HCT116 (cell line): ENCODE measurements at regions not wholly inside any gene's neighbourhood (a gene's known extent, or its start where the extent isn't known, plus 50 kb on each side); places are given as distances from the start of the nearest gene placed in this dataset.

Experiments used
- CTCF ChIP-seq, 3 experiments: fragments of 200-600 bp in 1 of 3; sonication (generic) in 1 of 3; IDR thresholded peaks in 2 of 3; conservative IDR thresholded peaks in 1 of 3; 2 replicates each; pipeline ENCODE4 v1.5.1; 2012 to 2017; ENCODE audit warnings: low read depth in 2 of 3, low read length in 2 of 3, antibody characterized with exemption in 1 of 3, borderline replicate concordance in 1 of 3, control low read depth in 1 of 3, mild to moderate bottlenecking in 1 of 3, mixed read lengths in 1 of 3, mixed run types in 1 of 3, moderate library complexity in 1 of 3; ENCODE audit not compliant: insufficient read depth in 1 of 3
- JUND ChIP-seq: IDR thresholded peaks from 2 replicates; pipeline ENCODE4 v1.6.1; 2012
- MAX ChIP-seq: IDR thresholded peaks from 2 replicates; pipeline ENCODE4 v1.6.1; 2012
- YY1 ChIP-seq: IDR thresholded peaks from 2 replicates; pipeline ENCODE4 v1.6.1; 2011; ENCODE audit warnings: low read length, low read depth, moderate library complexity, mild to moderate bottlenecking; ENCODE audit not compliant: insufficient replicate concordance; ENCODE audit errors: extremely low read depth

GRCh38 chr13:74641586-74641985 lies 507.4 kb upstream of the KLF12 start:
- no peak for TF ChIP-seq CTCF (IDR thresholded peaks at IDR 0.05 in 2 of 3, conservative IDR thresholded peaks at IDR 0.05 in 1 of 3; ENCODE audit: borderline replicate concordance in 1 of 3, insufficient read depth in 1 of 3, low read depth in 2 of 3, low read length in 2 of 3)
- TF ChIP-seq JUND, result no peak
- no peak for TF ChIP-seq MAX
- TF ChIP-seq YY1, result no peak
